ENCODE measurements at regions not wholly inside any gene's neighbourhood (a gene's known extent, or its start where the extent isn't known, plus 50 kb on each side); places are given as distances from the start of the nearest gene placed in this dataset.

GRCh38 chr22:44599084-44599483, 101.1 kb upstream of the RTL6 start:
- Histone ChIP-seq H3K27me3 (peaks cover 3% of the 10 kb centered on the region), H3K4me1 (replicated peaks in 1 of 2) (no peaks in the 10 kb centered on the region), H3K4me3 (no peak overlapping the region), H3K27ac (no peak overlapping the region), H3K36me3 (replicated peaks in 1 of 2) (no peaks in the 10 kb centered on the region), H3K9me3 (replicated peaks in 1 of 3) (no peaks in the 10 kb centered on the region)
- 80 to 91% (median 88%) methylated on average over 6 to 9 of the region's 9 CpGs for WGBS, 4 donors
- intact Hi-C loops (cut with DNase I) = no loop called here
- DNase-seq = no peak
- TF ChIP-seq CTCF (IDR thresholded peaks at IDR 0.05) (no peak), POLR2A (IDR thresholded peaks at IDR 0.05) (no peak)

- intact Hi-C loops (cut with DNase I) = no loop called here
- no peaks in the 10 kb centered on the region for H3K4me1 ChIP-seq (replicated peaks in 1 of 2)
- no peak overlapping the region for H3K4me3 ChIP-seq
- H3K9me3 ChIP-seq (replicated peaks in 1 of 3) = no peaks in the 10 kb centered on the region
- H3K36me3 ChIP-seq (replicated peaks in 1 of 2) = no peaks in the 10 kb centered on the region
- H3K27ac ChIP-seq = no peak overlapping the region
- peaks cover 3% of the 10 kb centered on the region for H3K27me3 ChIP-seq
- DNase-seq = peak in 1 of 7 donors; percentile 82
- TF ChIP-seq POLR2A (IDR thresholded peaks at IDR 0.05) = no peak
- 76 to 86% (median 80%) methylated on average over 11 to 15 of the region's 15 CpGs for WGBS, 4 donors
Observed at GRCh38 chr22:44597616-44598015, 99.6 kb upstream of the RTL6 start.

GRCh38 chr22:44596396-44597125, 98.5 kb upstream of the RTL6 start:
- intact Hi-C loops (cut with DNase I) = no loop called here
- 70 to 88% (median 80%) methylated on average over 8 to 17 of the region's 17 CpGs for WGBS, 4 donors
- no peak for TF ChIP-seq CTCF (IDR thresholded peaks at IDR 0.05)
- TF ChIP-seq POLR2A (IDR thresholded peaks at IDR 0.05) = no peak

GRCh38 chr22:44595841-44596341, 97.9 kb upstream of the RTL6 start:
- Histone ChIP-seq H3K4me3 (no peak overlapping the region), H3K4me1 (replicated peaks in 1 of 2) (no peaks in the 10 kb centered on the region), H3K9me3 (replicated peaks in 1 of 3) (no peaks in the 10 kb centered on the region), H3K27me3 (no peaks in the 10 kb centered on the region), H3K27ac (peak overlapping the region in 1 of 5 donors; percentile 30), H3K36me3 (replicated peaks in 1 of 2) (no peaks in the 10 kb centered on the region)
- 17 to 32% (median 27%) methylated on average over 13 to 21 of the region's 21 CpGs for WGBS, 4 donors
- intact Hi-C loops (cut with DNase I) = no loop called here
- no peak for TF ChIP-seq CTCF (IDR thresholded peaks at IDR 0.05)
- TF ChIP-seq POLR2A (IDR thresholded peaks at IDR 0.05) = no peak
- DNase-seq = peak in 2 of 7 donors; percentile 7 to 78

More at GRCh38 chr22:44596396-44597125, 98.5 kb upstream of the RTL6 start:
- Histone ChIP-seq H3K9me3 (replicated peaks in 1 of 3) (no peaks in the 10 kb centered on the region), H3K27ac (peak overlapping the region in 1 of 5 donors; percentile 30), H3K4me1 (replicated peaks in 1 of 2) (no peaks in the 10 kb centered on the region), H3K27me3 (peaks cover 3% of the 10 kb centered on the region), H3K36me3 (replicated peaks in 1 of 2) (no peaks in the 10 kb centered on the region), H3K4me3 (no peak overlapping the region)
- DNase-seq = no peak

GRCh38 chr22:44594951-44595350, 96.9 kb upstream of the RTL6 start:
- H3K36me3 ChIP-seq (replicated peaks in 1 of 2) = no peaks in the 10 kb centered on the region
- no peaks in the 10 kb centered on the region for H3K27me3 ChIP-seq
- no peak for DNase-seq
- H3K27ac ChIP-seq = no peak overlapping the region
- intact Hi-C loops (cut with DNase I) = no loop called here
- H3K9me3 ChIP-seq (replicated peaks in 1 of 3) = no peaks in the 10 kb centered on the region
- no peak for TF ChIP-seq CTCF (IDR thresholded peaks at IDR 0.05)
- no peak for TF ChIP-seq POLR2A (IDR thresholded peaks at IDR 0.05)
- 58 to 75% (median 71%) methylated on average over 11 of the region's 11 CpGs for WGBS, 4 donors
- no peak overlapping the region for H3K4me3 ChIP-seq
- H3K4me1 ChIP-seq (replicated peaks in 1 of 2) = no peaks in the 10 kb centered on the region
